ENCODE measurements at regions not wholly inside any gene's neighbourhood (a gene's known extent, or its start where the extent isn't known, plus 50 kb on each side); places are given as distances from the start of the nearest gene placed in this dataset.

GRCh38 chr17:72305472-72305871 is 184.7 kb downstream of the SOX9 start:
- H3K27me3 Mint-ChIP-seq: no peaks in the 10 kb centered on the region
- ATAC-seq (ENCODE audit: low read depth) (no peak), DNase-seq (no peak)
- no peak overlapping the region for H3K4me3 Mint-ChIP-seq
- H3K4me1 Mint-ChIP-seq: no peaks in the 10 kb centered on the region
- POLR2A ChIA-PET: no interaction called here
- H3K36me3 Mint-ChIP-seq: no peaks in the 10 kb centered on the region
- H3K27ac Mint-ChIP-seq: no peak overlapping the region
- H3K9me3 Mint-ChIP-seq: peaks cover 1% of the 10 kb centered on the region

GRCh38 chr17:72306037-72306436 is 185.2 kb downstream of the SOX9 start:
- no peak for DNase-seq
- Mint-ChIP-seq H3K9me3 (peaks cover 1% of the 10 kb centered on the region), H3K4me3 (no peak overlapping the region), H3K27me3 (no peaks in the 10 kb centered on the region), H3K27ac (no peak overlapping the region), H3K4me1 (no peaks in the 10 kb centered on the region), H3K36me3 (no peaks in the 10 kb centered on the region)
- no peak for ATAC-seq (ENCODE audit: low read depth)
- POLR2A ChIA-PET: no interaction called here

GRCh38 chr17:72307836-72308235 is 187.0 kb downstream of the SOX9 start:
- POLR2A ChIA-PET: no interaction called here
- Mint-ChIP-seq H3K4me3 (no peak overlapping the region), H3K27ac (no peak overlapping the region), H3K9me3 (peaks cover 1% of the 10 kb centered on the region), H3K4me1 (no peaks in the 10 kb centered on the region), H3K36me3 (no peaks in the 10 kb centered on the region), H3K27me3 (no peaks in the 10 kb centered on the region)
- ATAC-seq (ENCODE audit: low read depth) (no peak), DNase-seq (no peak)

GRCh38 chr17:72308744-72309385 is 188.0 kb downstream of the SOX9 start:
- Mint-ChIP-seq H3K36me3 (no peaks in the 10 kb centered on the region), H3K4me3 (no peak overlapping the region), H3K9me3 (peaks cover 1% of the 10 kb centered on the region), H3K27ac (no peak overlapping the region), H3K27me3 (no peaks in the 10 kb centered on the region), H3K4me1 (no peaks in the 10 kb centered on the region)
- DNase-seq (no peak), ATAC-seq (ENCODE audit: low read depth) (no peak)
- POLR2A ChIA-PET: no interaction called here

GRCh38 chr17:72311004-72311403 is 190.2 kb downstream of the SOX9 start:
- ATAC-seq (ENCODE audit: low read depth): no peak
- POLR2A ChIA-PET: no interaction called here
- Mint-ChIP-seq H3K9me3 (peaks cover 1% of the 10 kb centered on the region), H3K36me3 (no peaks in the 10 kb centered on the region), H3K27ac (no peak overlapping the region), H3K4me3 (no peak overlapping the region), H3K4me1 (no peaks in the 10 kb centered on the region), H3K27me3 (no peaks in the 10 kb centered on the region)
- no peak for DNase-seq

GRCh38 chr17:72315122-72315913 is 194.5 kb downstream of the SOX9 start:
- ATAC-seq (ENCODE audit: low read depth) (no peak), DNase-seq (no peak)
- no peaks in the 10 kb centered on the region for H3K36me3 Mint-ChIP-seq
- H3K27me3 Mint-ChIP-seq: no peaks in the 10 kb centered on the region
- no peaks in the 10 kb centered on the region for H3K9me3 Mint-ChIP-seq
- no peak overlapping the region for H3K4me3 Mint-ChIP-seq
- no peaks in the 10 kb centered on the region for H3K4me1 Mint-ChIP-seq
- POLR2A ChIA-PET: no interaction called here
- no peak overlapping the region for H3K27ac Mint-ChIP-seq

- no peak for ATAC-seq (ENCODE audit: low read depth)
- H3K27me3 Mint-ChIP-seq: no peaks in the 10 kb centered on the region
- POLR2A ChIA-PET: no interaction called here
Measured at GRCh38 chr17:72318131-72318530, 197.3 kb downstream of the SOX9 start.

GRCh38 chr17:72321896-72322295 is 201.1 kb downstream of the SOX9 start:
- no peak overlapping the region for H3K27ac Mint-ChIP-seq

More at GRCh38 chr17:72318131-72318530, 197.3 kb downstream of the SOX9 start:
- no peak overlapping the region for H3K27ac Mint-ChIP-seq
- H3K4me1 Mint-ChIP-seq: no peaks in the 10 kb centered on the region
- no peaks in the 10 kb centered on the region for H3K36me3 Mint-ChIP-seq
- H3K9me3 Mint-ChIP-seq: no peaks in the 10 kb centered on the region
- DNase-seq: no peak
- no peak overlapping the region for H3K4me3 Mint-ChIP-seq

GRCh38 chr17:72332367-72332766 is 211.5 kb downstream of the SOX9 start:
- DNase-seq (no peak), ATAC-seq (ENCODE audit: low read depth) (no peak)
- H3K27ac Mint-ChIP-seq: no peak overlapping the region
- H3K36me3 Mint-ChIP-seq: no peaks in the 10 kb centered on the region
- POLR2A ChIA-PET: no interaction called here
- no peaks in the 10 kb centered on the region for H3K27me3 Mint-ChIP-seq
- H3K4me1 Mint-ChIP-seq: no peaks in the 10 kb centered on the region
- H3K4me3 Mint-ChIP-seq: no peak overlapping the region
- no peaks in the 10 kb centered on the region for H3K9me3 Mint-ChIP-seq

More at GRCh38 chr17:72321896-72322295, 201.1 kb downstream of the SOX9 start:
- H3K36me3 Mint-ChIP-seq: no peaks in the 10 kb centered on the region
- no peak for ATAC-seq (ENCODE audit: low read depth)
- no peaks in the 10 kb centered on the region for H3K27me3 Mint-ChIP-seq
- DNase-seq: no peak
- no peak overlapping the region for H3K4me3 Mint-ChIP-seq
- no peaks in the 10 kb centered on the region for H3K4me1 Mint-ChIP-seq
- peaks cover 2% of the 10 kb centered on the region for H3K9me3 Mint-ChIP-seq
- POLR2A ChIA-PET: no interaction called here

- Mint-ChIP-seq H3K4me1 (no peaks in the 10 kb centered on the region), H3K36me3 (no peaks in the 10 kb centered on the region), H3K27me3 (no peaks in the 10 kb centered on the region), H3K9me3 (no peaks in the 10 kb centered on the region), H3K4me3 (no peak overlapping the region), H3K27ac (no peak overlapping the region)
- no peak for DNase-seq
- POLR2A ChIA-PET: no interaction called here
- ATAC-seq (ENCODE audit: low read depth): no peak
Measured at GRCh38 chr17:72333570-72333969, 212.8 kb downstream of the SOX9 start.

GRCh38 chr17:72334205-72334604 is 213.4 kb downstream of the SOX9 start:
- ATAC-seq (ENCODE audit: low read depth) (no peak), DNase-seq (no peak)
- no peaks in the 10 kb centered on the region for H3K27me3 Mint-ChIP-seq
- H3K9me3 Mint-ChIP-seq: no peaks in the 10 kb centered on the region
- no peaks in the 10 kb centered on the region for H3K36me3 Mint-ChIP-seq
- POLR2A ChIA-PET: no interaction called here
- H3K27ac Mint-ChIP-seq: no peak overlapping the region
- H3K4me1 Mint-ChIP-seq: no peaks in the 10 kb centered on the region
- no peak overlapping the region for H3K4me3 Mint-ChIP-seq

GRCh38 chr17:72336026-72336803 is 215.4 kb downstream of the SOX9 start:
- H3K4me3 Mint-ChIP-seq: no peak overlapping the region
- H3K4me1 Mint-ChIP-seq: no peaks in the 10 kb centered on the region
- ATAC-seq (ENCODE audit: low read depth) (no peak), DNase-seq (no peak)
- POLR2A ChIA-PET: no interaction called here
- H3K27ac Mint-ChIP-seq: no peak overlapping the region
- no peaks in the 10 kb centered on the region for H3K9me3 Mint-ChIP-seq
- H3K36me3 Mint-ChIP-seq: no peaks in the 10 kb centered on the region
- no peaks in the 10 kb centered on the region for H3K27me3 Mint-ChIP-seq

- ATAC-seq (ENCODE audit: low read depth) (no peak), DNase-seq (no peak)
- Mint-ChIP-seq H3K4me1 (no peaks in the 10 kb centered on the region), H3K27ac (no peak overlapping the region), H3K27me3 (no peaks in the 10 kb centered on the region), H3K9me3 (no peaks in the 10 kb centered on the region), H3K36me3 (no peaks in the 10 kb centered on the region), H3K4me3 (no peak overlapping the region)
- POLR2A ChIA-PET: no interaction called here
Measured at GRCh38 chr17:72336804-72337070, 215.9 kb downstream of the SOX9 start.

- no peak overlapping the region for H3K4me3 Mint-ChIP-seq
- H3K36me3 Mint-ChIP-seq: no peaks in the 10 kb centered on the region
- H3K9me3 Mint-ChIP-seq: no peaks in the 10 kb centered on the region
- POLR2A ChIA-PET: no interaction called here
- ATAC-seq (ENCODE audit: low read depth) (no peak), DNase-seq (no peak)
- no peak overlapping the region for H3K27ac Mint-ChIP-seq
- H3K27me3 Mint-ChIP-seq: no peaks in the 10 kb centered on the region
- H3K4me1 Mint-ChIP-seq: no peaks in the 10 kb centered on the region
Measured at GRCh38 chr17:72338304-72338703, 217.5 kb downstream of the SOX9 start.
